PC-9 (cell line): ENCODE measurements at regions not wholly inside any gene's neighbourhood (a gene's known extent, or its start where the extent isn't known, plus 50 kb on each side); places are given as distances from the start of the nearest gene placed in this dataset.

Experiments
- EZH2 ChIP-seq: fragments of 200-600 bp; sonication (generic); IDR thresholded peaks from 2 replicates; pipeline ENCODE4 v1.8.0; 2017; ENCODE audit warnings: antibody characterized with exemption, low read depth
- TF ChIP-seq, protein P1 (sequence below): fragments of 200-600 bp; sonication (generic); conservative IDR thresholded peaks from 2 replicates; pipeline ENCODE4 v1.6.1; 2017; ENCODE audit warnings: mixed run types, antibody characterized with exemption, mild to moderate bottlenecking, moderate library complexity

- TF ChIP-seq EZH2, result no peak
- TF ChIP-seq, protein P1, sequence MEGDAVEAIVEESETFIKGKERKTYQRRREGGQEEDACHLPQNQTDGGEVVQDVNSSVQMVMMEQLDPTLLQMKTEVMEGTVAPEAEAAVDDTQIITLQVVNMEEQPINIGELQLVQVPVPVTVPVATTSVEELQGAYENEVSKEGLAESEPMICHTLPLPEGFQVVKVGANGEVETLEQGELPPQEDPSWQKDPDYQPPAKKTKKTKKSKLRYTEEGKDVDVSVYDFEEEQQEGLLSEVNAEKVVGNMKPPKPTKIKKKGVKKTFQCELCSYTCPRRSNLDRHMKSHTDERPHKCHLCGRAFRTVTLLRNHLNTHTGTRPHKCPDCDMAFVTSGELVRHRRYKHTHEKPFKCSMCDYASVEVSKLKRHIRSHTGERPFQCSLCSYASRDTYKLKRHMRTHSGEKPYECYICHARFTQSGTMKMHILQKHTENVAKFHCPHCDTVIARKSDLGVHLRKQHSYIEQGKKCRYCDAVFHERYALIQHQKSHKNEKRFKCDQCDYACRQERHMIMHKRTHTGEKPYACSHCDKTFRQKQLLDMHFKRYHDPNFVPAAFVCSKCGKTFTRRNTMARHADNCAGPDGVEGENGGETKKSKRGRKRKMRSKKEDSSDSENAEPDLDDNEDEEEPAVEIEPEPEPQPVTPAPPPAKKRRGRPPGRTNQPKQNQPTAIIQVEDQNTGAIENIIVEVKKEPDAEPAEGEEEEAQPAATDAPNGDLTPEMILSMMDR, result no peak
Measured at GRCh38 chr5:165241811-165242210, 1736.4 kb downstream of the MAT2B start.
